HEK293T (cell line): ENCODE measurements at regions not wholly inside any gene's neighbourhood (a gene's known extent, or its start where the extent isn't known, plus 50 kb on each side); places are given as distances from the start of the nearest gene placed in this dataset.

ENCODE experiments used
- CTCF ChIA-PET: fragments of 350-600 bp; formaldehyde crosslinking; extraction: SDS; loops from one replicate; lab custom pipeline; 2021; ENCODE audit warnings: antibody characterized with exemption, inconsistent platforms; lab: Yijun Ruan, JAX
- POLR2A ChIA-PET: fragments of 350-600 bp; formaldehyde crosslinking; extraction: SDS; loops from one replicate; lab custom pipeline; 2020; ENCODE audit warnings: antibody characterized with exemption, inconsistent platforms; lab: Yijun Ruan, JAX
- DNase-seq: peaks from one replicate; pipeline ENCODE4 v3.0.0; 2012; ENCODE audit warnings: mixed read lengths; ENCODE audit errors: extremely low spot score
- ARNT ChIP-seq: fragments of 450-650 bp; IDR thresholded peaks from 2 replicates; pipeline ENCODE4 v1.6.1; 2017; ENCODE audit warnings: mild to moderate bottlenecking
- BHLHE40 ChIP-seq: fragments of 450-650 bp; IDR thresholded peaks from 2 replicates; pipeline ENCODE4 v1.6.1; 2016; ENCODE audit warnings: mild to moderate bottlenecking, moderate library complexity, borderline replicate concordance
- CTBP1 ChIP-seq: fragments of 450-650 bp; IDR thresholded peaks from 2 replicates; pipeline ENCODE4 v1.6.1; 2016; ENCODE audit warnings: borderline replicate concordance
- ELF4 ChIP-seq: fragments of 450-650 bp; IDR thresholded peaks from 2 replicates; pipeline ENCODE4 v1.6.1; 2017; ENCODE audit warnings: antibody characterized with exemption
- FOXA1 ChIP-seq: fragments of 450-650 bp; IDR thresholded peaks from 2 replicates; pipeline ENCODE4 v1.6.1; 2016; ENCODE audit warnings: mild to moderate bottlenecking
- FOXK2 ChIP-seq: fragments of 450-650 bp; IDR thresholded peaks from 2 replicates; pipeline ENCODE4 v1.6.1; 2016; ENCODE audit warnings: mild to moderate bottlenecking
- FOXM1 ChIP-seq: fragments of 450-650 bp; IDR thresholded peaks from 2 replicates; pipeline ENCODE4 v1.6.1; 2017; ENCODE audit warnings: mild to moderate bottlenecking, borderline replicate concordance
- HDGF ChIP-seq: fragments of 450-650 bp; IDR thresholded peaks from 2 replicates; pipeline ENCODE4 v1.6.1; 2017; ENCODE audit warnings: antibody characterized with exemption, borderline replicate concordance
- L3MBTL2 ChIP-seq: fragments of 450-650 bp; conservative IDR thresholded peaks from 2 replicates; pipeline ENCODE4 v1.6.1; 2016; ENCODE audit warnings: mild to moderate bottlenecking
- LEF1 ChIP-seq: fragments of 450-650 bp; IDR thresholded peaks from 2 replicates; pipeline ENCODE4 v1.6.1; 2017; ENCODE audit warnings: mild to moderate bottlenecking, borderline replicate concordance
- NFRKB ChIP-seq: fragments of 450-650 bp; IDR thresholded peaks from 2 replicates; pipeline ENCODE4 v1.6.1; 2016; ENCODE audit warnings: mild to moderate bottlenecking, moderate library complexity
- PKNOX1 ChIP-seq: fragments of 450-650 bp; IDR thresholded peaks from 2 replicates; pipeline ENCODE4 v1.6.1; 2016
- SP1 ChIP-seq: fragments of 450-650 bp; IDR thresholded peaks from 2 replicates; pipeline ENCODE4 v1.6.1; 2017
- SUZ12 ChIP-seq: fragments of 450-650 bp; IDR thresholded peaks from 2 replicates; pipeline ENCODE4 v1.6.1; 2016; ENCODE audit warnings: mild to moderate bottlenecking
- TARDBP ChIP-seq: fragments of 450-650 bp; IDR thresholded peaks from 2 replicates; pipeline ENCODE4 v1.6.1; 2016
- ZNF384 ChIP-seq: fragments of 450-650 bp; IDR thresholded peaks from 2 replicates; pipeline ENCODE4 v1.6.1; 2016

- ChIA-PET CTCF (no interaction called here), POLR2A (no interaction called here)
- no peak for DNase-seq
These were observed 50.1 kb upstream of the ASAP2 start for GRCh38 chr2:9156483-9156882.

DNA sequence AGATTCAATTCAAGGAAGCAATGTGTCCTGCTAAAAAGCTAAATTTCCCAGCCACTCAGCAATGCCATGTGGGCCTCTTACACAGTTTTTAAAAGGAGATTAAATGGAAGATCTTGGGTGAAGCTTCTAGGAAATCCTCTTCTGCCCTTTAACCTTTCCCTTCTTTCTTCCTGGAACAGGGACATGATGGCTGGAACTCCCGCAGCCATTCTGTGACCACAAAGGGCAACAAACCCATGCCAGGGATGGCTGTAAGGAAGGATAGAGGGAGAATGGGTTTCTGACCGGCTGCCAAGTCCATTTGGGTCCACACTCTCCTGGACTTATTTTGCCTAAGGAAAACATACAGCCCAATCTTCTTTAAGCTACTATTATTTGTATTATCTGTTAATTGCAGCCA lies 52.6 kb upstream of the ASAP2 start:
- CTCF ChIA-PET = no interaction called here
- POLR2A ChIA-PET = interaction anchor here (0.7 kb wide), 1 partner anchor 13 kb away, joined by 3 read pairs; no protein-coding TSS in a partner anchor

More at GRCh38 chr2:9156483-9156882, 50.1 kb upstream of the ASAP2 start:
- TF ChIP-seq FOXA1 (no peak), L3MBTL2 (no peak), FOXM1 (no peak), SP1 (no peak), TARDBP (no peak), BHLHE40 (no peak), PKNOX1 (no peak), LEF1 (no peak), ELF4 (no peak), SUZ12 (no peak), HDGF (no peak), NFRKB (no peak), CTBP1 (no peak), ARNT (no peak), ZNF384 (no peak), FOXK2 (no peak)

GRCh38 chr2:9153643-9153980 lies 53.0 kb upstream of the ASAP2 start:
- CTCF ChIA-PET = no interaction called here
- POLR2A ChIA-PET = no interaction called here
- TF ChIP-seq LEF1 (no peak), ARNT (no peak), ZNF384 (no peak), SUZ12 (no peak), FOXK2 (no peak), FOXA1 (no peak), BHLHE40 (no peak), CTBP1 (no peak), PKNOX1 (no peak), SP1 (no peak), ELF4 (no peak), HDGF (no peak), NFRKB (no peak), L3MBTL2 (no peak), TARDBP (no peak), FOXM1 (no peak)
- DNase-seq = no peak

More for the DNA sequence above, 52.6 kb upstream of the ASAP2 start:
- DNase-seq = no peak
- TF ChIP-seq FOXM1 = no peak
- no peak for TF ChIP-seq TARDBP
- TF ChIP-seq L3MBTL2 = no peak
- TF ChIP-seq SP1 = no peak
- no peak for TF ChIP-seq PKNOX1
- no peak for TF ChIP-seq ZNF384
- no peak for TF ChIP-seq BHLHE40
- TF ChIP-seq ARNT = no peak

GRCh38 chr2:9152975-9153642 lies 53.5 kb upstream of the ASAP2 start:
- TF ChIP-seq SP1 (no peak), TARDBP (no peak), LEF1 (no peak), NFRKB (no peak), ELF4 (no peak)
- peak; percentile 34 for DNase-seq
- ChIA-PET CTCF (no interaction called here), POLR2A (no interaction called here)

DNA sequence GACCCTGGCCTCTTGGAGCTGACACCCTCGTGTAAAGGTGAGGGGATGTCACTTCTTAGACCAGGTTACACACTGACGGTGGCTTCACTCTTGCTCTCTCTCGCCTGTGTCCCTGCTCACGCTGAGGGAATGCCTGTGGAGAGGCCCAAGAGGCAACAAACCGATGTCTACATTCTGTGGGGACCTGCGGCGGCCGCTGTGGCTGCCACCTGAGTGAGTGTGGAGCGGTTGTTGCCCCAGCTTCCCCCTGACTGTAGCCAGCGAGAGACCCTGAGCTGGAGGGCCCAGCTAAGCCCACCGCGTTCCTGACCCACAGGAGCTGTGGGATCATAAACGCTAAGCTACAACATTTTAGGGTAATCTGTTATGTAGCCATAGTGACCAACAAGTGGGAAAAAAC lies 55.7 kb upstream of the ASAP2 start:
- ChIA-PET POLR2A (no interaction called here), CTCF (interaction anchor here (0.7 kb wide), 1 partner anchor 223 kb away, joined by 4 read pairs; no protein-coding TSS in a partner anchor)
- TF ChIP-seq HDGF = no peak
- TF ChIP-seq FOXM1 = no peak
- TF ChIP-seq CTBP1 = no peak
- DNase-seq = no peak

GRCh38 chr2:9150568-9150900 lies 56.1 kb upstream of the ASAP2 start:
- DNase-seq = no peak
- TF ChIP-seq L3MBTL2 = no peak
- TF ChIP-seq ELF4 = no peak
- TF ChIP-seq HDGF = no peak
- no peak for TF ChIP-seq PKNOX1
- TF ChIP-seq FOXA1 = no peak
- no peak for TF ChIP-seq CTBP1
- TF ChIP-seq NFRKB = no peak
- TF ChIP-seq TARDBP = no peak
- TF ChIP-seq ZNF384 = no peak
- no peak for TF ChIP-seq FOXK2
- TF ChIP-seq SP1 = no peak
- ChIA-PET CTCF (no interaction called here), POLR2A (no interaction called here)
